ENCODE measurements at regions not wholly inside any gene's neighbourhood (a gene's known extent, or its start where the extent isn't known, plus 50 kb on each side); places are given as distances from the start of the nearest gene placed in this dataset.

DNA sequence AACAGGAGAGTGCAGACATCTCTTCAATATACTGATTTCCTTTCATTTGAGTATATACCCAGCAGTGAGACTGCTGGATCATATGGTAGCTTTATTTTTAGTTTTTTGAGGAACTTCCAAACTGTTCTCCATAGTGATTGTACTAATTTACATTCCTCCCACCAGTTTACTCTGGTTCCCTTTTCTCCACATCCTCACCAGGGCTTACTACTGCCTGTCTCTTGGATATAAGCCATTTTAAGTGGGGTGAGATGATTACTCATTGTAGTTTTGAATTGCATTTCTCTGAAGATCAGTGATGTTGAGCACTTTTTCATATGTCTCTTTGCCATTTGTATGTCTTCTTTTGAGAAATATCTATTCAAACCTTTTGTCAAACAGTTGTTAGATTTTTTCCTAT is 64.9 kb upstream of the HMGCLL1 start:
- Histone ChIP-seq H3K4me3 (ENCODE audit: low read length) (no peak overlapping the region), H3K4me1 (ENCODE audit: control insufficient read depth, insufficient read depth, low read length) (no peaks in the 10 kb centered on the region), H3K27me3 (ENCODE audit: control insufficient read depth, insufficient read depth, low read length) (no peaks in the 10 kb centered on the region), H3K27ac (ENCODE audit: low read length) (no peak overlapping the region), H3K9me3 (ENCODE audit: control insufficient read depth, insufficient read depth, low read length) (no peaks in the 10 kb centered on the region), H3K36me3 (ENCODE audit: control insufficient read depth, insufficient read depth, low read length) (no peaks in the 10 kb centered on the region)
- DNase-seq (ENCODE audit: low read depth, low spot score) = no peak

DNA sequence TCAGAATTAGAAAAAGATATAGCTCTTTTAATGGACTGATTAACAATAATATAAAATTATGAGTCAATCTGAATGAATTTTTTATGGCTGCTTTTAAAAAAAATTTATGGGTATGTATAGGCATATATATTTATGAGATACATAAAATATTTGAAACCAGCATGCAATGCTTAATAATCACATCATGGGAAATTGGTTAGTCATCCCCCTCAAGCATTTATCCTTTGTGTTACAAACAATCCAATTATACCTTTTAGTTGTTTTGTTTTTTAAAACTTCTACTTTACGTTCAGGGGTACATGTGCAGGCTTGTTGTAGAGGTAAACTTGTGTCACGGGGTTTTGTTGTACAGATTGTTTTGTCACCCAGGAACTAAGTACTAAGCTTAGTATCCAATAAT is 63.4 kb upstream of the HMGCLL1 start:
- Histone ChIP-seq H3K4me3 (ENCODE audit: low read length) (no peak overlapping the region), H3K4me1 (ENCODE audit: control insufficient read depth, insufficient read depth, low read length) (no peaks in the 10 kb centered on the region), H3K9me3 (ENCODE audit: control insufficient read depth, insufficient read depth, low read length) (no peaks in the 10 kb centered on the region), H3K27me3 (ENCODE audit: control insufficient read depth, insufficient read depth, low read length) (no peaks in the 10 kb centered on the region), H3K36me3 (ENCODE audit: control insufficient read depth, insufficient read depth, low read length) (no peaks in the 10 kb centered on the region), H3K27ac (ENCODE audit: low read length) (no peak overlapping the region)
- no CpG with 5 or more reads among the region's 2 CpGs for WGBS (ENCODE audit: insufficient coverage, insufficient read length)
- DNase-seq (ENCODE audit: low read depth, low spot score) = no peak

DNA sequence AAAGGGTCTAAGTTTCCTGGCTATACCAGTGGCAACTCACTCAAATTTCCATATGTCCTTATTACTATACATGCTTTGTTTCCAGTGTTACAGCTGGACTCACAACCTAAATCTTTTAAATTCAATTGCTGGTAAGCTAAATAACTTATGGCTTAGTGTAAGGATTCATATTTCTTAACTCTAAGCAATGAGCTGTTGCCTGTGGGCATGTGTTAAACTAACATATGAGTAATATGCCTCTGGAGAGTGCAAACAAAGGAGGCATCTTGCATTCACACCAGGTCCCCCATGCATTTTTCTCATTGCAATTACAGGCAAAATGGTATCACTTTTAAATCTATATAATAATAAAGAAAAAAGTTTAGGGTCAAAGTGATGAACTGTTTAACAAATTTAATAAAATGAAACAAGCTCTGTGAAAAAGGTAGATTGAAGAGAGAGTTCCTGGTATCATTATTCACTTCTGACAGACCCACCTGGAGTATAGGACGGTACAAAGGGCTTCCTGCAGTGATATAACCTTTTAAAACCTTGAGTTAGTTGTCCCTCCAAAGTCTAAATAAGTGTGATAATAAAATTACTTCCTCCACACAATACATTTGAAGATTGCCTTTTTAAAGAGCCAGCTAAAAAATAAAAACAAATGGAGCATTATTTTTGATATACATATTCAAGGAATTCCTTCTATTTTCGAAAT is 57.6 kb upstream of the HMGCLL1 start:
- no peaks in the 10 kb centered on the region for H3K9me3 ChIP-seq (ENCODE audit: control insufficient read depth, insufficient read depth, low read length)
- WGBS (ENCODE audit: insufficient coverage, insufficient read length) = no CpG with 5 or more reads among the region's 2 CpGs
- H3K4me3 ChIP-seq (ENCODE audit: low read length) = no peak overlapping the region
- no peak overlapping the region for H3K27ac ChIP-seq (ENCODE audit: low read length)
- H3K27me3 ChIP-seq (ENCODE audit: control insufficient read depth, insufficient read depth, low read length) = no peaks in the 10 kb centered on the region
- no peak for DNase-seq (ENCODE audit: low read depth, low spot score)
- no peaks in the 10 kb centered on the region for H3K36me3 ChIP-seq (ENCODE audit: control insufficient read depth, insufficient read depth, low read length)
- no peaks in the 10 kb centered on the region for H3K4me1 ChIP-seq (ENCODE audit: control insufficient read depth, insufficient read depth, low read length)

DNA sequence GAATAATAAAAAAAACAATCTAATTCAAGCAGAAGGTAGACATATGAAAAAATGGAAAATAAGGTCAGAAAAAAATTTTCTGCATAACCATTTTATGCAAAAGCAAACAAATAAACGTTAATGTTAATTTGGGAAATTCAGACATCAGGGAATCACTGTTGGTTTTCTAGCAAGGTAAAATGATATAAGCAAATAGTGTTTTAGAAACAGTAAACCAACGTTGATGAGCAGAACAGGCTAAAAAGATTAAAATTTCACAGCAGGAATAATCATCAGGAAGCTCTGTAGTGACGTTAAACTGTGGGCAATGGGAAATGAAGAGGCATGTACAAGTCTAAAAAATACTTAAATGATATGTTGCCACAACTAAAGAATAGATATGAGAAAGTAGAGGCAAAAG is 54.5 kb upstream of the HMGCLL1 start:
- H3K27me3 ChIP-seq (ENCODE audit: control insufficient read depth, insufficient read depth, low read length) = no peaks in the 10 kb centered on the region
- no peak overlapping the region for H3K27ac ChIP-seq (ENCODE audit: low read length)
- no peaks in the 10 kb centered on the region for H3K9me3 ChIP-seq (ENCODE audit: control insufficient read depth, insufficient read depth, low read length)
- H3K4me3 ChIP-seq (ENCODE audit: low read length) = no peak overlapping the region
- no peaks in the 10 kb centered on the region for H3K4me1 ChIP-seq (ENCODE audit: control insufficient read depth, insufficient read depth, low read length)
- no peak for DNase-seq (ENCODE audit: low read depth, low spot score)
- H3K36me3 ChIP-seq (ENCODE audit: control insufficient read depth, insufficient read depth, low read length) = no peaks in the 10 kb centered on the region
- WGBS (ENCODE audit: insufficient coverage, insufficient read length) = no CpG with 5 or more reads among the region's 3 CpGs

DNA sequence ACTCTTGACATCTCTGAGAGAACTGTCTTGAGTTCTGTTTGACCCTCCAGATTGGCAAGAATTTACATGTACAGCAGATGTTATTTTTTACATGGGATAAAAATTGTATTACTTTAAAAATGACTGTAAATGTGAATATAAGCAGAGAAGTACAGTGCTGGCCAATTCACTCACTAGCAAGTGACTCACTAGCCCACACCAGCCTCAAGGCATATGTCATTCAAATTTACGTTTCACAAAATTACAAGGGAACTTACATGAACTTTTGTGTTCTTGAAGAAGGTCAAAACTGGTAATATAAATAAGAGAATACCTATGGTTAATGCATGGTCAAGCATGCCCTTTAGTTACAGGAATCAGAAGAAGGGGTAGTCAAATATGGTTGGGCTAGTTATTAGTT is 54.0 kb upstream of the HMGCLL1 start:
- H3K4me1 ChIP-seq (ENCODE audit: control insufficient read depth, insufficient read depth, low read length) = no peaks in the 10 kb centered on the region
- DNase-seq (ENCODE audit: low read depth, low spot score) = no peak
- H3K9me3 ChIP-seq (ENCODE audit: control insufficient read depth, insufficient read depth, low read length) = no peaks in the 10 kb centered on the region
- no peaks in the 10 kb centered on the region for H3K27me3 ChIP-seq (ENCODE audit: control insufficient read depth, insufficient read depth, low read length)
- H3K27ac ChIP-seq (ENCODE audit: low read length) = no peak overlapping the region
- no CpG with 5 or more reads among the region's 1 CpG for WGBS (ENCODE audit: insufficient coverage, insufficient read length)
- no peaks in the 10 kb centered on the region for H3K36me3 ChIP-seq (ENCODE audit: control insufficient read depth, insufficient read depth, low read length)
- no peak overlapping the region for H3K4me3 ChIP-seq (ENCODE audit: low read length)
